Endothelial cell of umbilical vein (primary cell): ENCODE measurements at regions not wholly inside any gene's neighbourhood (a gene's known extent, or its start where the extent isn't known, plus 50 kb on each side); places are given as distances from the start of the nearest gene placed in this dataset.

ENCODE experiments used
- BruUV-seq: library from RNA; stranded (reverse); fragments of 400-500 nt; replicated peaks from 2 replicates; lab custom pipeline; 2021; lab: Mats Ljungman, UMichigan
- CTCF ChIA-PET: fragments of 300-600, 350-600 bp; sonication (Branson Sonifier 250); formaldehyde crosslinking; loops from one replicate; lab custom pipeline; 2021; ENCODE audit warnings: antibody characterized with exemption, inconsistent platforms; lab: Charles Lee
- POLR2A ChIA-PET: fragments of 300-600, 350-600 bp; sonication (Branson Sonifier 250); formaldehyde crosslinking; loops from one replicate; lab custom pipeline; 2021; ENCODE audit warnings: antibody characterized with exemption, inconsistent platforms; lab: Charles Lee
- DNase-seq: peaks from one replicate; pipeline ENCODE4 v3.0.0-alpha.2; 2011; ENCODE audit warnings: low read depth, low spot score
- FAIRE-seq: peaks from 2 replicates; lab custom pipeline; 2011; peaks lifted over from hg19 to GRCh38; lab: Jason Lieb, UNC
- H2AFZ ChIP-seq: 2 replicates; pipeline ENCODE4 v1.6.0; 2012; ENCODE audit warnings: low read depth, low read length, control low read depth, inconsistent platforms
- H3K27ac ChIP-seq: 2 replicates; pipeline ENCODE4 v1.5.1; 2011; ENCODE audit warnings: low read depth, mild to moderate bottlenecking, control low read depth, low read length, moderate library complexity; ENCODE audit not compliant: insufficient read depth
- H3K27me3 ChIP-seq, 2 experiments: 2 replicates each; pipeline versions ENCODE4 v1.6.0 to v1.6.1; 2011; ENCODE audit warnings: low read length in 2 of 2, mixed read lengths in 1 of 2; ENCODE audit not compliant: control insufficient read depth in 2 of 2, insufficient read depth in 2 of 2
- H3K36me3 ChIP-seq, 2 experiments: 2 replicates in 1 of 2; 3 replicates in 1 of 2; pipeline ENCODE4 v1.5.1; 2011; ENCODE audit warnings: low read length in 2 of 2, mild to moderate bottlenecking in 1 of 2, moderate library complexity in 1 of 2; ENCODE audit not compliant: control insufficient read depth in 2 of 2, insufficient read depth in 2 of 2; ENCODE audit errors: extremely low read depth in 1 of 2
- H3K4me1 ChIP-seq: 3 replicates; pipeline ENCODE4 v1.5.1; 2011; ENCODE audit warnings: mild to moderate bottlenecking, low read length; ENCODE audit not compliant: control insufficient read depth, insufficient read depth; ENCODE audit errors: extremely low read depth
- H3K4me2 ChIP-seq: 2 replicates; pipeline ENCODE4 v1.6.1; 2011; ENCODE audit warnings: low read length, control low read depth, mixed read lengths; ENCODE audit not compliant: insufficient read depth
- H3K4me3 ChIP-seq, 3 experiments: fragments of 200-600 bp in 1 of 3; sonication (generic), shearing (Covaris generic) in 1 of 3; replicated peaks in 1 of 3; 2 replicates each; pipeline ENCODE4 v1.5.1; 2011 to 2016; ENCODE audit warnings: control low read depth in 3 of 3, low read length in 3 of 3, mild to moderate bottlenecking in 2 of 3, inconsistent platforms in 1 of 3, low read depth in 1 of 3, moderate library complexity in 1 of 3; ENCODE audit not compliant: insufficient read depth in 1 of 3
- H3K79me2 ChIP-seq: 2 replicates; pipeline ENCODE4 v1.6.0; 2012; ENCODE audit warnings: low read length, inconsistent platforms; ENCODE audit not compliant: control insufficient read depth, insufficient read depth
- H3K9ac ChIP-seq: replicated peaks from 2 replicates; pipeline ENCODE3; 2011; ENCODE audit warnings: low read length, control low read depth; ENCODE audit not compliant: insufficient read depth; ENCODE audit errors: extremely low read depth
- H3K9me1 ChIP-seq: replicated peaks from 3 replicates; pipeline ENCODE4 v1.6.0; 2011; ENCODE audit warnings: mild to moderate bottlenecking, low read length; ENCODE audit not compliant: control insufficient read depth, insufficient read depth; ENCODE audit errors: extremely low read depth
- H3K9me3 ChIP-seq: replicated peaks from 2 replicates; pipeline ENCODE4 v1.5.1; 2012; ENCODE audit warnings: low read length, inconsistent platforms; ENCODE audit not compliant: control insufficient read depth, insufficient read depth
- H4K20me1 ChIP-seq: replicated peaks from 2 replicates; pipeline ENCODE3; 2011; ENCODE audit warnings: mild to moderate bottlenecking, low read length; ENCODE audit not compliant: control insufficient read depth, insufficient read depth; ENCODE audit errors: extremely low read depth
- EZH2 ChIP-seq: IDR thresholded peaks from 2 replicates; pipeline ENCODE4 v1.6.1; 2012; ENCODE audit warnings: borderline replicate concordance, low read depth, mild to moderate bottlenecking, moderate library complexity, low read length, inconsistent platforms; ENCODE audit not compliant: severe bottlenecking
- FOS ChIP-seq: IDR thresholded peaks from 2 replicates; pipeline ENCODE4 v1.6.1; 2011; ENCODE audit warnings: mild to moderate bottlenecking, low read length, moderate library complexity, borderline replicate concordance; ENCODE audit not compliant: insufficient read depth
- GATA2 ChIP-seq: IDR thresholded peaks from 2 replicates; pipeline ENCODE4 v1.7.0; 2011; ENCODE audit warnings: low read depth, mild to moderate bottlenecking, moderate library complexity, mixed read lengths, low read length; ENCODE audit not compliant: insufficient read length, insufficient read depth
- JUN ChIP-seq: IDR thresholded peaks from 2 replicates; pipeline ENCODE4 v1.6.1; 2011; ENCODE audit warnings: borderline replicate concordance, low read depth; ENCODE audit not compliant: insufficient read length, insufficient read depth
- MYC ChIP-seq: IDR thresholded peaks from one replicate; pipeline ENCODE4 v1.6.1; 2011; ENCODE audit warnings: mild to moderate bottlenecking, low read depth, low read length
- POLR2A ChIP-seq: IDR thresholded peaks from 2 replicates; pipeline ENCODE4 v1.6.1; 2012; ENCODE audit warnings: low read depth, mild to moderate bottlenecking, control low read depth, low read length
- POLR2AphosphoS5 ChIP-seq: IDR thresholded peaks from 2 replicates; pipeline ENCODE4 v1.6.1; 2012; ENCODE audit warnings: low read depth, mild to moderate bottlenecking, control low read depth, low read length, moderate library complexity; ENCODE audit not compliant: insufficient read depth
- dilution Hi-C: fragments of 300-500 bp; cut with MboI; formaldehyde crosslinking; loops from one replicate; pipeline ENCODE4 v1.15.0; 2019; ENCODE audit warnings: low sequenced_read_pairs; ENCODE audit not compliant: extremely low pct_ligation_motif_present
- intact Hi-C: fragments of 100-400 bp; cut with micrococcal nuclease; formaldehyde crosslinking; loops from one replicate; pipeline ENCODE4 v1.10.0; 2022
- TF ChIP-seq, protein P1 (sequence below), 2 donors: IDR thresholded peaks; 1 replicate in 1 of 2; 2 replicates in 1 of 2; pipeline ENCODE4 v1.5.1; 2011; ENCODE audit warnings: low read length in 2 of 2, mild to moderate bottlenecking in 2 of 2, moderate library complexity in 2 of 2, control low read depth in 1 of 2, inconsistent platforms in 1 of 2, low read depth in 1 of 2; ENCODE audit not compliant: insufficient read depth in 1 of 2; ENCODE audit errors: extremely low read depth in 1 of 2
- TF ChIP-seq, protein P2 (sequence below): IDR thresholded peaks from 2 replicates; pipeline ENCODE4 v1.6.1; 2011; ENCODE audit not compliant: insufficient read depth, insufficient read length

DNA sequence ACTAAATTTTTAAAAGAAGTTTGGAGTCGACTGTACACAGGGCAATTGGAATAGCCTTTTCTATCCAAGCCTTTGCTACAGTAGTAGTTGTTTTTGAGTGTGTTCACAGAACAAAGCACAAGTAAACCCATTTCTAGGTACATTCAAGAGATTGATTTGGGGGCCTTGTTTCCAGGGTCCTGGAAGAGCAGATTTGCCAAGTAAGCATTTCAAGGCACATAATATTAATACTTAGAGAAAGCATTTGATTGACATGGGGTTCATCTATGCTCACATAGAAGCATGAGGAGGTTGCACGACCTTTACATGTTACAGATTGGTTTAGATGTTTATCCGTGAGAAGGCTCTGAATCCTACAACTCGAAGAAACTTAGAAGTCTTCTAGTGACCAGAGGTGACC lies 324.1 kb downstream of the MYCN start:
- ChIA-PET CTCF (no interaction called here), POLR2A (no interaction called here)
- H3K9me1 ChIP-seq = no peaks in the 10 kb centered on the region
- H3K4me3 ChIP-seq = no peak overlapping the region
- H3K27ac ChIP-seq = no peak overlapping the region
- no peak overlapping the region for H2AFZ ChIP-seq
- BruUV-seq = no TSS peak
- H3K9me3 ChIP-seq = no peaks in the 10 kb centered on the region
- no peak for DNase-seq
- H3K4me1 ChIP-seq = no peaks in the 10 kb centered on the region
- TF ChIP-seq MYC = no peak
- no peak for TF ChIP-seq POLR2A
- TF ChIP-seq GATA2 = no peak
- no peak for TF ChIP-seq EZH2
- TF ChIP-seq, protein P1, sequence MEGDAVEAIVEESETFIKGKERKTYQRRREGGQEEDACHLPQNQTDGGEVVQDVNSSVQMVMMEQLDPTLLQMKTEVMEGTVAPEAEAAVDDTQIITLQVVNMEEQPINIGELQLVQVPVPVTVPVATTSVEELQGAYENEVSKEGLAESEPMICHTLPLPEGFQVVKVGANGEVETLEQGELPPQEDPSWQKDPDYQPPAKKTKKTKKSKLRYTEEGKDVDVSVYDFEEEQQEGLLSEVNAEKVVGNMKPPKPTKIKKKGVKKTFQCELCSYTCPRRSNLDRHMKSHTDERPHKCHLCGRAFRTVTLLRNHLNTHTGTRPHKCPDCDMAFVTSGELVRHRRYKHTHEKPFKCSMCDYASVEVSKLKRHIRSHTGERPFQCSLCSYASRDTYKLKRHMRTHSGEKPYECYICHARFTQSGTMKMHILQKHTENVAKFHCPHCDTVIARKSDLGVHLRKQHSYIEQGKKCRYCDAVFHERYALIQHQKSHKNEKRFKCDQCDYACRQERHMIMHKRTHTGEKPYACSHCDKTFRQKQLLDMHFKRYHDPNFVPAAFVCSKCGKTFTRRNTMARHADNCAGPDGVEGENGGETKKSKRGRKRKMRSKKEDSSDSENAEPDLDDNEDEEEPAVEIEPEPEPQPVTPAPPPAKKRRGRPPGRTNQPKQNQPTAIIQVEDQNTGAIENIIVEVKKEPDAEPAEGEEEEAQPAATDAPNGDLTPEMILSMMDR (IDR thresholded peaks at IDR 0.05; ENCODE audit: extremely low read depth in 1 of 2, insufficient read depth in 1 of 2, low read depth in 1 of 2, low read length in 2 of 2) = no peak
- no peak for TF ChIP-seq FOS
- TF ChIP-seq POLR2AphosphoS5 = no peak
- TF ChIP-seq, protein P2, sequence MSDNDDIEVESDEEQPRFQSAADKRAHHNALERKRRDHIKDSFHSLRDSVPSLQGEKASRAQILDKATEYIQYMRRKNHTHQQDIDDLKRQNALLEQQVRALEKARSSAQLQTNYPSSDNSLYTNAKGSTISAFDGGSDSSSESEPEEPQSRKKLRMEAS = no peak
- TF ChIP-seq JUN = no peak
- H3K27me3 ChIP-seq = no peaks in the 10 kb centered on the region
- intact Hi-C loops (no loop called here), dilution Hi-C loops (no loop called here)
- no peaks in the 10 kb centered on the region for H4K20me1 ChIP-seq
- no peaks in the 10 kb centered on the region for H3K79me2 ChIP-seq
- H3K9ac ChIP-seq = no peak overlapping the region
- no peaks in the 10 kb centered on the region for H3K36me3 ChIP-seq
- H3K4me2 ChIP-seq = no peak overlapping the region
- FAIRE-seq = no peak
